ENCODE measurements at regions not wholly inside any gene's neighbourhood (a gene's known extent, or its start where the extent isn't known, plus 50 kb on each side); places are given as distances from the start of the nearest gene placed in this dataset.
"Not testable (repeated sequence)": the region's sequence is repeated elsewhere in the genome, so short reads cannot be mapped to it uniquely, and the experiment has no call there.

GRCh38 chr17:64791226-64791625 is 128.1 kb downstream of the LRRC37A3 start:
- intact Hi-C loops (cut with DNase I); DNase-seq (ENCODE audit: low spot score): not testable (repeated sequence)
- 89% methylated on average over 12 of the region's 12 CpGs for WGBS

DNA sequence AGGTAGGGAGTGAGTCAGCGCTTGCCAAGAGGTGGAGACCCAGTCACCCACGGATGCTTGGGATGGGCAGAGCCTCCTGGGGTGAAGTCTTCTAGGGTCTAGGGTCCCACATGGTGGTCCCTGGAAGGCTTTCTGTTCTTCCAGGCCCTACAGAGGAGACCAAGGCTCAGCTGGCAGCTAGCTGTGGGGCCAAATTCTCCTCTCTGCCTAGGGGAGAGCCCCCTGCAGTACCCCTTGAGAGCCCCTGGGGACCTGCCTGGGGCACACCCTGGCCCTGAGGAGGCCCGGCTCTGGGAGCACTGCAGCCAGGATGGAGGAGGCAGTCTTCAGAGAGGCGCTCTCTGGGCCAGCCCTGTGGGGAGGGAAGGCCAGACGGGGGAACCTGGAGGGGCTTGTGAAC is 128.6 kb upstream of the SMURF2 start:
- 85% methylated on average over 5 of the region's 5 CpGs for WGBS
- H3K36me3 ChIP-seq; DNase-seq (ENCODE audit: low spot score); H3K27me3 ChIP-seq (replicated peaks; ENCODE audit: insufficient read depth); H3K9me3 ChIP-seq; H3K27ac ChIP-seq; H3K4me1 ChIP-seq (replicated peaks); intact Hi-C loops (cut with DNase I); H3K4me3 ChIP-seq: not testable (repeated sequence)

More at GRCh38 chr17:64791226-64791625, 128.1 kb downstream of the LRRC37A3 start:
- not testable (repeated sequence) for H3K36me3 ChIP-seq; H3K27ac ChIP-seq; H3K4me3 ChIP-seq; H3K4me1 ChIP-seq (replicated peaks); H3K27me3 ChIP-seq (replicated peaks; ENCODE audit: insufficient read depth); H3K9me3 ChIP-seq

GRCh38 chr17:64790193-64790592 is 128.1 kb upstream of the SMURF2 start:
- intact Hi-C loops (cut with DNase I); H3K27me3 ChIP-seq (replicated peaks; ENCODE audit: insufficient read depth); H3K27ac ChIP-seq; DNase-seq (ENCODE audit: low spot score); H3K9me3 ChIP-seq; H3K4me1 ChIP-seq (replicated peaks); H3K36me3 ChIP-seq; H3K4me3 ChIP-seq: not testable (repeated sequence)
- WGBS = 95% methylated on average over 5 of the region's 5 CpGs

DNA sequence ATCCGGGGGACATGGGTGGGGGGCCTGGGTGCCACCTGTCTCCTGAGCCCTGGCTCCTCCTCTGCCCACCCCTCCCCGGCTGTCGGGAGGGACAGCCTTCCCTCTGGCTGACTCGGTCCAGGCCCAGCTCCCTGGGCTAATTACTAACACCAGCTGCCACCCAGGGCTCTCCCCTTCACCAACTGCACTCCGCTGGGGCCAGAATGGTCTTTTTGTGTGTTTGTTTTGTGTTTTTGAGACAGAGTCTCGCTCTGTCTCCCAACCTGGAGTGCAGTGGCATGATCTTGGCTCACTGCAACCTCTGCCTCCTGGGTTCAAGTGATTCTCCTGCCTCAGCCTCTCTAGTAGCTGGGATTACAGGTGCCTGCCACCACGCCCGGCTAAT is 126.9 kb upstream of the SMURF2 start:
- DNase-seq (ENCODE audit: low spot score); H3K4me3 ChIP-seq; H3K27me3 ChIP-seq (replicated peaks; ENCODE audit: insufficient read depth); H3K4me1 ChIP-seq (replicated peaks); H3K9me3 ChIP-seq; intact Hi-C loops (cut with DNase I); H3K36me3 ChIP-seq; H3K27ac ChIP-seq: not testable (repeated sequence)
- 85% methylated on average over 8 of the region's 8 CpGs for WGBS

DNA sequence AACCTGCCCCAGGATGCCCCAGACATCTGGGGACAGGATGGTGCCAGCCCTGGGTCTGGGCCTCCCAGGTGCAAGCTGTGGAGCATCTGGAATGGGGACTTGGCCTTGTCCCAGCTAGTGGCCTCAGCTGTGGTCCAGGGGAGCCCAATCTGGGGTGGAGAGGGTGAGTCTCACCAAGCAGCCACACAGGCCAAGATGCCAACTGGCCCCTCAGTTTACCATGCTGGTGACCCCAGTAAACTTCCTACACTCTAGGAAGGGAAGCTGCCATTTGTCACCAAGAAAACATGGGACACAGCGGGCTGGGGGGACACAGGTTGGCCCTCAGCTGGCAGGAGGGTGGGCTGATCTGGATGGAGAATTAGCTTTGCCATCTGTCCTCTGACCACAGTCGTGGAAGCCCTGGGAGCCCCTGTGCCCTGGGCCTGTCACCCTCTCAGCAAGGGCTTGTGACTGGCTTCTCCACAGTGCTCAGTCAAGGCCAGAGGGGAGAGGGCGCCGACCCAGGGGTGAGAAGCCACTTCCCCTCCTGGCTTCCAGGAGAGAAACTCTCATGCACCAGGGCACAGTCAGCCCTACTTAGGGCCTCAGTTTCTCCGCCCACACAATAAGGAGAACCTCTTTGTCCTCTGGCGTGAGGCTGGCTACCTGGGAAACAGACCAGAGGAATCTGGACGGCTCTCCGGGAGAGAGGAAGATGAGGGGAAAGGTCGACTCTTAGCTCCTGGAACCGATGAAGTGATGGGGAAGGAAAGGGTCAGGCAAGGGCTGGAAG is 126.4 kb upstream of the SMURF2 start:
- no peak overlapping the region for H3K27ac ChIP-seq
- H3K27me3 ChIP-seq (replicated peaks; ENCODE audit: insufficient read depth) = no peaks in the 10 kb centered on the region
- DNase-seq (ENCODE audit: low spot score) = no peak
- peaks cover 0 to 5% of the 10 kb centered on the region in 2 donors for H3K36me3 ChIP-seq
- H3K9me3 ChIP-seq = no peaks in the 10 kb centered on the region
- no peaks in the 10 kb centered on the region for H3K4me1 ChIP-seq (replicated peaks)
- WGBS = 84% methylated on average over 9 of the region's 10 CpGs
- no peak overlapping the region for H3K4me3 ChIP-seq
- intact Hi-C loops (cut with DNase I) = no loop called here
- TF ChIP-seq POLR2A (IDR thresholded peaks at IDR 0.05) = no peak
- no peak for TF ChIP-seq POLR2AphosphoS5 (IDR thresholded peaks at IDR 0.05)
- no peak for TF ChIP-seq CTCF (IDR thresholded peaks at IDR 0.05)

- TF ChIP-seq CTCF (IDR thresholded peaks at IDR 0.05) = no peak
- TF ChIP-seq POLR2A (IDR thresholded peaks at IDR 0.05) = no peak
- TF ChIP-seq POLR2AphosphoS5 (IDR thresholded peaks at IDR 0.05) = no peak
- no peak for DNase-seq (ENCODE audit: low spot score)
- Histone ChIP-seq H3K4me1 (replicated peaks) (no peaks in the 10 kb centered on the region), H3K4me3 (no peak overlapping the region), H3K9me3 (no peaks in the 10 kb centered on the region), H3K27me3 (replicated peaks; ENCODE audit: insufficient read depth) (no peaks in the 10 kb centered on the region), H3K36me3 (peaks cover 0 to 5% of the 10 kb centered on the region in 2 donors), H3K27ac (no peak overlapping the region)
- intact Hi-C loops (cut with DNase I) = no loop called here
- 84% methylated on average over 8 of the region's 8 CpGs for WGBS
These were observed 125.8 kb upstream of the SMURF2 start for GRCh38 chr17:64787921-64788271.

GRCh38 chr17:64787255-64787920 is 125.3 kb upstream of the SMURF2 start:
- 76% methylated on average over 11 of the region's 11 CpGs for WGBS
- H3K4me1 ChIP-seq (replicated peaks) = no peaks in the 10 kb centered on the region
- intact Hi-C loops (cut with DNase I) = no loop called here
- H3K27ac ChIP-seq = no peak overlapping the region
- no peak overlapping the region for H3K4me3 ChIP-seq
- no peak for TF ChIP-seq POLR2AphosphoS5 (IDR thresholded peaks at IDR 0.05)
- no peak for TF ChIP-seq POLR2A (IDR thresholded peaks at IDR 0.05)
- TF ChIP-seq CTCF (IDR thresholded peaks at IDR 0.05) = no peak
- DNase-seq (ENCODE audit: low spot score) = no peak
- no peaks in the 10 kb centered on the region for H3K9me3 ChIP-seq
- peaks cover 0 to 3% of the 10 kb centered on the region in 2 donors for H3K36me3 ChIP-seq
- H3K27me3 ChIP-seq (replicated peaks; ENCODE audit: insufficient read depth) = no peaks in the 10 kb centered on the region
